ENCODE measurements at regions not wholly inside any gene's neighbourhood (a gene's known extent, or its start where the extent isn't known, plus 50 kb on each side); places are given as distances from the start of the nearest gene placed in this dataset.
"Not testable (repeated sequence)": the region's sequence is repeated elsewhere in the genome, so short reads cannot be mapped to it uniquely, and the experiment has no call there.

DNA sequence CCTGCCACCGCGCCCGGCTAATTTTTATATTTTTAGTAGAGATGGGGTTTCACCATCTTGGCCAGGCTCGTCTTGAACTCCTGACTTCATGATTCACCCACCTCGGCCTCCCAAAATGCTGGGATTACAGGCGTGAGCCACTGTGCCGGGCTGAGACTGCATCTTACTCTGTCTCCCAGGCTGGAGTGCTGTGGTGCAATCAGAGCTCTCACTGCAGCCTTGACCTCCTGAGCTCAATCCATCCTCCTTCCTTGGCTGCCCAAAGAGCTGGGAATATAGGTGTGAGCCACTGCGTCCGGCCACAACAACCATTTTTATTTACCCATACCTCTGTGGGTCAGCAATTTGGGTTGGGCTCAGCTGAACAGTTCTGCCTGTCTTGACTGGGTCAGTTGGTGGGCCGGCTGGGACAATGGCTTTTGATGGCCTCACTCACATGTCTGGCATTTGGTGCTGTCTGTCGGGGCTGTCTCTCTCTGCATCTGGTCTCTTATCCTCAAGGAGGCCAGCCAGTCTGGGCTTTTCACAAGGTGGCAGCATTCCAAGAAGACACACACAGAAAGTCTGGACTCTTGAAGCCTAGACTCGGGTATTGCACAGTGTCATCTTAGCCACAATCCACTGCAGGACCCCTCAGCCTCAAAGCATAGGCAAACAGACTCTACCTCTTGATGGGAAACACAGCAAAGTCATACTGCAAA is 116.8 kb upstream of the GATA6 start:
- H3K27ac Mint-ChIP-seq: no peak overlapping the region
- no peaks in the 10 kb centered on the region for H3K4me1 Mint-ChIP-seq (ENCODE audit: low read depth)
- no peaks in the 10 kb centered on the region for H3K36me3 Mint-ChIP-seq (ENCODE audit: low read depth)
- H3K9me3 Mint-ChIP-seq: no peaks in the 10 kb centered on the region
- intact Hi-C loops (cut with micrococcal nuclease): no loop called here
- H3K4me3 Mint-ChIP-seq (ENCODE audit: low read depth): no peak overlapping the region
- DNase-seq (ENCODE audit: low spot score): no peak
- no peaks in the 10 kb centered on the region for H3K27me3 Mint-ChIP-seq (ENCODE audit: low read depth)

DNA sequence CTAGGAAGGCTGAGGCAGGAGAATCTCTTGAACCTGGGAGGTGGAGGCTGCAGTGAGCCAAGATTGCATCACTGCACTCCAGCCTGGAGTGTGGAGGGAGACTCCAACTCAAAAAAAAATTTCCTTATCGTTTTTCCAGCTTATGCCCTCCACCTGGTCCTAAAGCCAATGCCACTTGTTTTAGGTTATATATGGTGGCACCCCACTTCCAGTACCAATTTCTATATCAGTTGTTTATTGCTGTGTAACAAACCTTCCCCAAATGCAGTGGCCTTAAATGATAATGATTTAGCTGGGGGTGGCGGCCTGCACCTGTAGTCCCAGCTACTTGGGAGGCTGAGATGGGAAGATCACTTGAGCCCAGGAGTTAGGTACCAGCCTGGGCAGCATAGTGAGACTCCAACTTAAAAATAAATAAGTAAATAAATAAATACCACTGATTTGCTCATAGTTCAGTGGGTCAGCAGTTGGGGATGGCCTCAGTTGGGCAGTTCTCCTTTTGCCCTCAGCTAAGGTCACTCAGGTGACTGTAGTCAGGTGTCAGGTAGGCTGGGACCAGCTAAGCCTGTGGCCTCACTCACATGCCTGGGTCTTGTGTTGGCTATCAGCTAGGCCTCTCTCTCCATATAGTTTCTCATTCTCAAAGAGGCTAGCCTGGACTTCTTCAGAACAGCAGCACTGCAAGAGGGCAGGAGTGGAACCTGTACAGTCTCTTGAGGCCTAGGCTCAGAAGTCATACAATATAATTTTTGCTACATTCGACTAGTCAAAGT is 113.7 kb upstream of the GATA6 start:
- Mint-ChIP-seq H3K27me3 (ENCODE audit: low read depth) (no peaks in the 10 kb centered on the region), H3K9me3 (no peaks in the 10 kb centered on the region), H3K36me3 (ENCODE audit: low read depth) (no peaks in the 10 kb centered on the region), H3K4me3 (ENCODE audit: low read depth) (no peak overlapping the region), H3K27ac (no peak overlapping the region), H3K4me1 (ENCODE audit: low read depth) (no peaks in the 10 kb centered on the region)
- intact Hi-C loops (cut with micrococcal nuclease): no loop called here
- no peak for DNase-seq (ENCODE audit: low spot score)

DNA sequence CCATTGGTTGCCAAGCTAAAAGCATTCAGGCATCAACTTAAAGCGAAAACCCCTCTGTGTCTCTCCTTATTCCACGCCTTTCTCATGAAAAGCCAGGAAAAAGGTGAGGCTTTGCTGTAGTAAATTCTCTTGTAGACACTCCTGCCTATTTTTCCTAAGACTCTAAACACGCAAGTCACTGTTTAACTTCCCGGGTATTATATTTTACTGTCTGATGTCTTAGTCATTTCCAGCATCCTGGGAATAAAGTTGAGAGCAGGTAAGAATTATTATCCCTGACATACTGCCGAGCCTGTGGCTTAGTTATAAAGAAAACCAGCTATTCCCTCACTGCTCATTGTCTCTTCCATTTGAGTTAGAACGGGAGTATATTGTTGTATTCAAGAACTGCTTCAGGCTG is 112.4 kb upstream of the GATA6 start:
- intact Hi-C loops (cut with micrococcal nuclease): no loop called here
- H3K27me3 Mint-ChIP-seq (ENCODE audit: low read depth): no peaks in the 10 kb centered on the region
- no peaks in the 10 kb centered on the region for H3K36me3 Mint-ChIP-seq (ENCODE audit: low read depth)
- H3K27ac Mint-ChIP-seq: no peak overlapping the region
- no peak overlapping the region for H3K4me3 Mint-ChIP-seq (ENCODE audit: low read depth)
- H3K9me3 Mint-ChIP-seq: no peaks in the 10 kb centered on the region
- no peaks in the 10 kb centered on the region for H3K4me1 Mint-ChIP-seq (ENCODE audit: low read depth)
- DNase-seq (ENCODE audit: low spot score): no peak

DNA sequence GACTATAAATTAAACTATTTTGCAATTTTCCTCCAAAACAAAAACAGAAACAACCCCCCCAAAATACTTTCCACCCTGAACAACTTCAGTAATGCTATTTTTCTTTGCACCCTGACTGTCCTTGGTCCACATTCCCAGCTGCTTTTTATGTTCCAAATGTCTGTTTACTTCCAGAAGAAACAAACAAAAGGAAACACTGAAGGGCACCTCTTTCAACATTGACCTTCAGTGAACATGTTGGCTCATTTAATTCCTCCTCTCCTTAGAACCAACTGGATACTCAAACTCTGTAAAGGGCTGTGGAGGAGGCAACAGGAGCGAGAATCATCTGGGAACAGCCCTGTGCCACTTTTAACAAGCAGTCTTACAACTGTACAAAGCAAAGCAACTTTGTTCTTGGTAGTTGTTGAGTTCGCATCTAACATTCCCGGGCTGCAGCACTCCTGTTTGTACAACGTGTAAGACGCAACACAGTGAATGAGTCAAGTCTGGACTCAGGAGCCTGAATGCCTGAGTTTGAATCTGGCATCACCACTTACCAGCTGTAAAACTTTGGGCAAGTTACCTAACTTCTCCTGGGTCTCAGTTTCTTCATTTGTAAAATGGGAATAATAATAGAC is 111.4 kb upstream of the GATA6 start:
- no peaks in the 10 kb centered on the region for H3K27me3 Mint-ChIP-seq (ENCODE audit: low read depth)
- no peaks in the 10 kb centered on the region for H3K9me3 Mint-ChIP-seq
- no peaks in the 10 kb centered on the region for H3K36me3 Mint-ChIP-seq (ENCODE audit: low read depth)
- H3K4me3 Mint-ChIP-seq (ENCODE audit: low read depth): no peak overlapping the region
- H3K4me1 Mint-ChIP-seq (ENCODE audit: low read depth): no peaks in the 10 kb centered on the region
- no peak overlapping the region for H3K27ac Mint-ChIP-seq
- DNase-seq (ENCODE audit: low spot score): no peak
- intact Hi-C loops (cut with micrococcal nuclease): no loop called here

- intact Hi-C loops (cut with micrococcal nuclease): no loop called here
- Mint-ChIP-seq H3K9me3 (no peaks in the 10 kb centered on the region), H3K4me1 (ENCODE audit: low read depth) (no peaks in the 10 kb centered on the region), H3K27me3 (ENCODE audit: low read depth) (no peaks in the 10 kb centered on the region), H3K36me3 (ENCODE audit: low read depth) (no peaks in the 10 kb centered on the region), H3K27ac (no peak overlapping the region), H3K4me3 (ENCODE audit: low read depth) (no peak overlapping the region)
- DNase-seq (ENCODE audit: low spot score): no peak
Measured at GRCh38 chr18:22060361-22060760, 109.0 kb upstream of the GATA6 start.

- Mint-ChIP-seq H3K9me3 (no peaks in the 10 kb centered on the region), H3K36me3 (ENCODE audit: low read depth) (no peaks in the 10 kb centered on the region), H3K4me1 (ENCODE audit: low read depth) (no peaks in the 10 kb centered on the region), H3K4me3 (ENCODE audit: low read depth) (no peak overlapping the region), H3K27ac (no peak overlapping the region), H3K27me3 (ENCODE audit: low read depth) (no peaks in the 10 kb centered on the region)
- DNase-seq (ENCODE audit: low spot score): no peak
- intact Hi-C loops (cut with micrococcal nuclease): no loop called here
Measured at GRCh38 chr18:22063102-22063501, 106.3 kb upstream of the GATA6 start.

- no peak overlapping the region for H3K27ac Mint-ChIP-seq
- no peak for DNase-seq (ENCODE audit: low spot score)
- H3K4me3 Mint-ChIP-seq (ENCODE audit: low read depth): no peak overlapping the region
- no peaks in the 10 kb centered on the region for H3K4me1 Mint-ChIP-seq (ENCODE audit: low read depth)
- no peaks in the 10 kb centered on the region for H3K9me3 Mint-ChIP-seq
- no peaks in the 10 kb centered on the region for H3K27me3 Mint-ChIP-seq (ENCODE audit: low read depth)
- intact Hi-C loops (cut with micrococcal nuclease): no loop called here
- no peaks in the 10 kb centered on the region for H3K36me3 Mint-ChIP-seq (ENCODE audit: low read depth)
Measured at GRCh38 chr18:22063672-22064071, 105.7 kb upstream of the GATA6 start.

GRCh38 chr18:22064581-22064980 is 104.8 kb upstream of the GATA6 start:
- H3K4me3 Mint-ChIP-seq (ENCODE audit: low read depth): no peak overlapping the region
- no peaks in the 10 kb centered on the region for H3K36me3 Mint-ChIP-seq (ENCODE audit: low read depth)
- no peaks in the 10 kb centered on the region for H3K4me1 Mint-ChIP-seq (ENCODE audit: low read depth)
- no peak for DNase-seq (ENCODE audit: low spot score)
- H3K27me3 Mint-ChIP-seq (ENCODE audit: low read depth): no peaks in the 10 kb centered on the region
- intact Hi-C loops (cut with micrococcal nuclease): no loop called here
- no peak overlapping the region for H3K27ac Mint-ChIP-seq
- H3K9me3 Mint-ChIP-seq: no peaks in the 10 kb centered on the region

DNA sequence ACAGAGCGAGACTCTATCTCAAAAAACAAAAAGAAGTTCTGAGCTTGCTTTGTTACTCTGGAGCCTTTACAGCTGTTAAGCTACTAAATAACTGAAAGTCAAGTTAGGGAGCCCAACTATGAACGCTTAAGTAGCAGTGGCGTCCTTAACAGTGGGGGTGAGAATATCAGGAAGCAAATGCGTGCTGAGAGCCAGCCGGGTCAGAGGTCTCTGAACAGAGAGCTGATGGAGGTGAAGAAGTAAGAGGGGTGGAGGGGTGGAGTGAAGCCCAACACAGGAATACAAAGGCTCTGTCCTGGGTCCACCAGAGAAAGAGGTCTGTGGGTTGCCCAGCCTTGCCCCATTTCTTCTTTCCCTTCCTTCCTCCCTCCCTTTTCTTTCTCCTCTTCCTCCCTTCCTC is 104.1 kb upstream of the GATA6 start:
- no peak for DNase-seq (ENCODE audit: low spot score)
- Mint-ChIP-seq H3K4me1 (ENCODE audit: low read depth) (no peaks in the 10 kb centered on the region), H3K36me3 (ENCODE audit: low read depth) (no peaks in the 10 kb centered on the region), H3K27ac (no peak overlapping the region), H3K4me3 (ENCODE audit: low read depth) (no peak overlapping the region), H3K9me3 (no peaks in the 10 kb centered on the region), H3K27me3 (ENCODE audit: low read depth) (no peaks in the 10 kb centered on the region)
- intact Hi-C loops (cut with micrococcal nuclease): no loop called here

- no peaks in the 10 kb centered on the region for H3K36me3 Mint-ChIP-seq (ENCODE audit: low read depth)
- no peaks in the 10 kb centered on the region for H3K27me3 Mint-ChIP-seq (ENCODE audit: low read depth)
- no peaks in the 10 kb centered on the region for H3K9me3 Mint-ChIP-seq
- no peak for DNase-seq (ENCODE audit: low spot score)
- intact Hi-C loops (cut with micrococcal nuclease): no loop called here
- H3K4me1 Mint-ChIP-seq (ENCODE audit: low read depth): no peaks in the 10 kb centered on the region
- H3K4me3 Mint-ChIP-seq (ENCODE audit: low read depth): no peak overlapping the region
- no peak overlapping the region for H3K27ac Mint-ChIP-seq
Measured at GRCh38 chr18:22066083-22066485, 103.3 kb upstream of the GATA6 start.

DNA sequence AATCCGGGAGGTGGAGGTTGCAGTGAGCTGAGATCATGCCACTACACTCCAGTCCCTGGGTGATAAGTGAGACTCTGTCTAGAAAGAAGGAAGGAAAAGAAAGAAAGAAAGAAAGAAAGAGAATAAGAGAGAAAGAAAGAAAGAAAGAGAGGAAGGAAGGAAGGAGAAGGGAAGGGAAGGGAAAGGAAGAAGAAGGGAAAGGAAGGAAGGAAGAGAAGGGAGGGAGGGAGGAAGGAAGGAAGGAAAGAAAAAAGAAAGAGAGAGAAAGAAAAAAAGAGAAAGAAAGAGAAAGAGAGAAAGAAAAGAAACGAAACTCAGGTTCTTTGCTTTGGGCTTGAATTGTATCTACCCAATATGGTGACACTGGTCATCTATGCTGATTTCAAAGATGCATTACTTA is 102.3 kb upstream of the GATA6 start:
- no peak for DNase-seq (ENCODE audit: low spot score)
- no peaks in the 10 kb centered on the region for H3K36me3 Mint-ChIP-seq (ENCODE audit: low read depth)
- no peak overlapping the region for H3K27ac Mint-ChIP-seq
- no peak overlapping the region for H3K4me3 Mint-ChIP-seq (ENCODE audit: low read depth)
- intact Hi-C loops (cut with micrococcal nuclease): no loop called here
- no peaks in the 10 kb centered on the region for H3K27me3 Mint-ChIP-seq (ENCODE audit: low read depth)
- H3K4me1 Mint-ChIP-seq (ENCODE audit: low read depth): no peaks in the 10 kb centered on the region
- no peaks in the 10 kb centered on the region for H3K9me3 Mint-ChIP-seq

DNA sequence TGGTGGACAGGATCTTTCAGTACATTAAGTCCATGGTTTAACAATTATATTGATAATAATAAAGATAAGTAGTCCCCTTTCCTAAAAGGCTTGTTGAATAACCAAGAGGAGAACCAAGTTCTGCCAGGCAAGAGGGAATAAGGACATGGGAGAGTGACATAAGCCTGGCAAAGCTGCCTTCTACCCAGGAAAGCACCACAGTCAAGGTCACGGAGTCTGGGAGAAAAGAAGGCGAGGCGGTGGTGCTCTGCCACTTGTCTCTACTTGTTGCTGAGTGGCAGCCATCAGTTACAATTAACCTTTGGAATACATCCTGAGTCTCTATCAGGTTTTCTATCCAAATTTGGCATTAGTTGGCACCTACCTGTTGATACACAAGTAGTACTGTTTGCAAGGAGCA is 101.7 kb upstream of the GATA6 start:
- Mint-ChIP-seq H3K4me3 (ENCODE audit: low read depth) (no peak overlapping the region), H3K4me1 (ENCODE audit: low read depth) (no peaks in the 10 kb centered on the region), H3K9me3 (no peaks in the 10 kb centered on the region), H3K27me3 (ENCODE audit: low read depth) (no peaks in the 10 kb centered on the region), H3K36me3 (ENCODE audit: low read depth) (no peaks in the 10 kb centered on the region), H3K27ac (no peak overlapping the region)
- no peak for DNase-seq (ENCODE audit: low spot score)
- intact Hi-C loops (cut with micrococcal nuclease): no loop called here

DNA sequence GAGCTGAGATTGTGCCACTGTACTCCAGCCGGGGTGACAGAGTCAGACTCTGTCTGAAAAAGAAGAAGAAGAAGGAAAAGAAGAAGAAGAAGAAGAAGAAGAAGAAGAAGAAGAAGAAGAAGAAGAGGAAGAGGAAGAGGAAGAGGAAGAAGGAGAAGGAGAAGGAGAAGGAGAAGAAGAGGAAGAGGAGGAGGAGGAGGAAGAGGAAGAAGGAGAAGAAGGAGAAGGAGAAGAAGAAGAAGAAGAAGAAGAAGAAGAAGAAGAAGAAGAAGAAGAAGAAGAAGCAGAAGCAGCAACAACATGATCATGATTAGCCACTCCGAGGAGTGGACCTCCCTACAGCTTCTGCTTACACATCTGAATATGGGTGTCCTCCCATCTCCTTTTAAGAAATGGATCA is 100.6 kb upstream of the GATA6 start:
- H3K9me3 Mint-ChIP-seq; H3K4me3 Mint-ChIP-seq (ENCODE audit: low read depth); DNase-seq (ENCODE audit: low spot score); H3K36me3 Mint-ChIP-seq (ENCODE audit: low read depth); H3K4me1 Mint-ChIP-seq (ENCODE audit: low read depth); H3K27ac Mint-ChIP-seq; intact Hi-C loops (cut with micrococcal nuclease); H3K27me3 Mint-ChIP-seq (ENCODE audit: low read depth): not testable (repeated sequence)

Data from activated T-helper 2 cell treated with anti-CD3 and anti-CD28 coated beads, Interferon-gamma antibody, Interleukin-2, Interleukin-4, amounts not matched to agents 10 μg/mL and 5 μg/mL and 100 μg/mL, durations not matched to agents 14 hours and 24 hours and 36 hours (primary cell).